GM19397 (cell line): ENCODE measurements at regions not wholly inside any gene's neighbourhood (a gene's known extent, or its start where the extent isn't known, plus 50 kb on each side); places are given as distances from the start of the nearest gene placed in this dataset.

ENCODE experiments used
- ATAC-seq: cut with Tn5 transposase; IDR thresholded peaks from one replicate; pipeline ENCODE4 v1.9.1; 2021; ENCODE audit warnings: mild to moderate bottlenecking, moderate library complexity; ENCODE audit not compliant: unreplicated experiment

DNA sequence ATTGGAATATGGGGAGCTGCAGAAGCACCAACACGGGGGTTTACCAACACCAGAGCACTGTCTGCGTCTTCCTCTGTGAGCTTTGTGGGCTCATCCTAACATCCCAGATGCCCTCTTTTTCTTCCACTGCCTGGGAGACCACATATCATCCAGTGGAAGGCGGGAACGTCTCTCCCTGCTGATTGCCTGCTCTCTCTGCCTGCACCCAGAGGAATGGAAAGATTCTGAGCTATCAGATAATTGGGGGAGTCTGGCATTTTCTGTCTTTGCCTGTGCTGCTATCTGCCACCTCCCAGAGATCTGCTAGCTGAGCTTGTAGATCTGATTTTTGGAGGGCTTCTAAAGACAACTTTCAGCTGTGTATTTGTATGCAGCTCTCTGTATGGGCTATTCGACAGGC, 166.2 kb upstream of the PLXNA2 start:
- ATAC-seq, result no peak

DNA sequence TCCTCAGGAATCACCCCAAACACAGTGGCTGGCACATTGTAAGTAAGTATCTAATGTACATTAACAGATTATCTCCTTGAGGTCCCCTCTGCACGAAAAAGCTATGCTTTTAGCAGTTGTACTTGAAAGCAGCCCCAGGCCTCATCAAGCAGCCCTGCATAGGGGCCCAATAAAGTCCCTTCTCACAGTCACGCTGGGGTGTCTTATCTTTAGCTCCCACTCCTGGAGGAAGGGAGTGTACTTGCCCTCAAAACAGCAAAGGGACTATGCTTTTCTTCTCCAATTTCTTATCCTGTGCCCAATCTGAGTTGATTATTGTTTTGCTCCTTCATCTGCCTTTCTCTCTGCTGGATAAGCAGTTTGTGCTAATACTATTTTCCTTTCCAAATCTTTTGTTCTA, 168.8 kb upstream of the PLXNA2 start:
- ATAC-seq, result no peak

DNA sequence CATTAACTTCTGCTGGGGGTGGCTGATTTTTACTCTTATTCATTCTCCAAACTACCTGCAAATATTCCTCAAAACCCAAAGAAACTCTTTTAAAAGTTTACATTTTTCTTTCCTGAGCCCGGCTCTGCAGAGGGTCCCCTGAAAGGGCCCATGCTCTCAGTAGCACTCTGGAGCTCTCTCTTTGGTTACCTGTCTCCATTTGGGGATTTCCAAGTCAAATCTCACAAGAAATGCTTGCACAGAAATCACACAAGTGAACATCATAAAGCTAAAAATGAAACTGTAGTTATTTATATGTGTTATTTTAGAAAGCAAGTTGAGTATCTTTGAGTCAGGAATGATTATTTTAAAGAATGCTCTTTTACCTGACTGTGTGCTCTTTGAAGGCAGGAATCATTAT, 174.5 kb upstream of the PLXNA2 start:
- no peak for ATAC-seq

DNA sequence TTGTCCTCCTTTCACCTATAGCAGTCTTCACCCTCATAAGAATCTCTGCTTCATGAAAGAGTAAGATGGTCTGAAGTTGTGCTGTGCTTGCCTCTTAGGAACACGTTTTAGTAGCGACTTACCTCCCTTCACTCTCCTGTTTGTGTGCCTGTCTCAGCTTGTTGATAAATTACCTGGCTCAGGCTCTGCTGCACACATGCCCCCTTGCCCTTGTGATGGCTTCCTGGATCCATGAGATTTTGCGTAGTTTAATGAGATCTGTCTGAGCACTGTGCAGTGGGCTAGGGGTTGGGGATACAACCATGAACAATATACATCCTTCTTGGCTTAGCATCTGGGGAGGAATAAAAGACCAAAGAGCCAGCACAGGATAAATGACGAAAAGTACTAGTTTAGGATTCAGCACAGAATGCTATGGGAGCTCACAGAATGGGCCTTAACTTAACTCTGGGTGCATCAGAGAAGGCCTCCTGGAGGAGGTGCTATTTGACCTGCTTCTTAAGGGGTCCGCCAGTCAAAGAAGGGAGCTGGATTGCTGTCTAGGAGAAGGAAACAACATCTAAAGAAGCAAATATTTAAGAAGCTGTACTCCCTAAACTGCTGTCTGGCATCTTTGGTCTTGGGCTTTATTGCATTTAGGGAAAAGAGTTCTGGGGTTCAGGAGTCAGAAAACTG, 175.7 kb upstream of the PLXNA2 start:
- no peak for ATAC-seq

DNA sequence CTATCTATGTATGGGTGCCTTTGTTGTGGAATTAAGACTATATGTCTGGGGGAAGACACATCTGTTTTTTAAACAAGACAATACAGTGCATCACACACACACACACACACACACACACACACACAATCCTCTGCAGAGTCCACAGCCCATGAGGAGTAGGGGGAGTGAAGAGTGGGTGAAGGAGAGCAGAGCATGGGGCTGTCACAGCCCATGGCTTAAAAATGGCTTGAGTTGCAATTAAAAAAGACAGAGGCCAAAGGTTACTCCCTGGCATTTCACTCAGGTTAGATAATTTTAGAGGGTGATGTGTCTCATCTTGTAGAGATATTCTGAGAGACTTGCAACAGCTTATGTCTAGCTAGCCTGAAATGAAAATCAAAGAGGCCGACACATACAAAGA, 176.5 kb upstream of the PLXNA2 start:
- ATAC-seq, result no peak

DNA sequence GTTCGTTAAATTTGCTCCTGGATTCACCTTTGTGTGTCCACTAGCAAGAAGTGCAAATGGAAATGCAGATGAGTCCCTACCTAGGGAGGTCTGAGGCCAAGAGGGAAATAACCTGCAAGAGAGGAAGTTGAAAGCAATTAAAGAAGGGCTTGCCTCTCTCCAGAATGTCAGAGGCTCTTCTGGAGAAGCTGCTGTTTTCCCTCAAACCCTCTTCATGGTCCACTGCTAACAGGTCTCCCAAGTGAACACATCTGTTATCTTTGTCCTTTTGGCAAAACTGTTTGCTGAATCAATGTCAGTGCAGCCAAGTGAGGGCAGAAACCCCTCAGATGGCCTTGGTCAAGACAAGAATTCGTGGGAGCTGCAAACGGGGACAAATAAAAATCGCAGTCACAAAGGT, 177.3 kb upstream of the PLXNA2 start:
- ATAC-seq, result no peak

DNA sequence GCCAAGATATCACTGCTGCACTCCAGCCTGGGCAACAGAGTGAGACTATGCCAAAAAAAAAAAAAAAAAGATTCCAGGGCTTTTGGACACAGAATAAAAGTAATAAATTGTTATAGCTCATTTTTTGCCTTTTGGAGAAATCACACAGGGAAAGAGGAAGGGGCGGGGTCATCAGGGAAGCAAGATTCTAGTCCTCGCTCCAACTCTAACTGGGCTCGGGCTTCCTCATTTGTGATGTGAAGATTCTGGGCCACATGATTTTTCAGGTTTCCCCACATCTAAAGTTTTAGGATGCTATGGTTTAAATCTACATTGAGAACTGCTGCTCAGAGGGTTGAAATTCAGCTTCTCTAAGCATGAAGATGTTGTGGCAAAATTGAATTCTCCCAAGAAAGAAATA, 179.3 kb upstream of the PLXNA2 start:
- no peak for ATAC-seq

DNA sequence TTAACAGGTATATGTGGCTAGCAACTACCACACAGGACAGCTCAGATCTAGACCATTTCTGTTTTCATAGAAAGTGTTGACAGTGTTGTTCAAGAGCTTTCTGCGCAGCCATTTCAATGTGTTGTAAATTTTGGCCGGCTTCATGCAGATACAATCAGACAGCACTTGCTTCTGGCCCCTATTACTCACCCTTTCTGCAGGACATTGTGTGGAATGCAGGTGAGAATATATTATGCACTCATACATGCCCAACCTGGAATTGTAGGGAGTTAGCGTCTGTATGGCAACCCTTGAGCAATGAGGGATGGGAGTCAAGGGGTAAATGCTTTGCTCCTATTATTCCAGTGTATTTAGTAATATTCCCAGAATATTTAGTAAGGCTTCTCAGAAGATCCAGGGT, 180.9 kb upstream of the PLXNA2 start:
- ATAC-seq, result no peak

DNA sequence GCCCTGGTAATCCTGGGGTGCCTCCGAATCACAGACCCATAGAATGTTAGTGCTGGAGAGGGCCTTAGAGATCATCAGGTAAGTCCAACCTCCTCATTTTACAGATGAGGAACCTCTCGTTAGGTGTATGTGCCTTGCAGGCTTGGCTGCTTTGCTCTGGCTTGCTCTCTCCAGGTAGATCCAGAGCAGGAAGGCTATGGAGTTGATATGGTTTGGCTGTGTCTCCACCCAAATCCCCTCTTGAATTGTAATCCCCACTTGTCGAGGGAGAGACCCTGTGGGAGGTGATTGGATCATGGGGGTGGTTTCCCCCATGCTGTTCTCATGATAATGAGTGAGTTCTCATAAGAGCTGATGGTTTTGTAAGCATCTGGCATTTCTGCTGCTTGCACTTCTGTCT, 186.0 kb upstream of the PLXNA2 start:
- ATAC-seq, result no peak

DNA sequence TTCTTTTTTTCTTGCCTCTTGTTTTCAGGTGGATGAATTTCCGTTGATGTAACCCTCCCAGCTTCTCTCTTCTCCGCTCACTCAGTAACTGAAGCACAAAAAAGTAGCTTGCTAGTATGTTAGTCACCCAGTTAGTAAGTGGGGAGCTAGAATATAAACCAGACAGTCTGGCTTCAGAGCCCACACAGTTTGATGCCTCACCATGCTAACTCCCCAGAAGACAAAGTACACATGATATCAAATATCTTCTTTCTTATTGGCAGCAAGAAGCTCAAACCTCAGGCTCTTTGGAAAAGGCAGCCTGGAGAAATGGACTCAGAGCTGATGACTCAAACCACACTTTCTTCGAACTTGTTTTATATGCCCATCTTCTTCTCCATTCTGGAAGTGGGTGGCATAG, 187.5 kb upstream of the PLXNA2 start:
- no peak for ATAC-seq

DNA sequence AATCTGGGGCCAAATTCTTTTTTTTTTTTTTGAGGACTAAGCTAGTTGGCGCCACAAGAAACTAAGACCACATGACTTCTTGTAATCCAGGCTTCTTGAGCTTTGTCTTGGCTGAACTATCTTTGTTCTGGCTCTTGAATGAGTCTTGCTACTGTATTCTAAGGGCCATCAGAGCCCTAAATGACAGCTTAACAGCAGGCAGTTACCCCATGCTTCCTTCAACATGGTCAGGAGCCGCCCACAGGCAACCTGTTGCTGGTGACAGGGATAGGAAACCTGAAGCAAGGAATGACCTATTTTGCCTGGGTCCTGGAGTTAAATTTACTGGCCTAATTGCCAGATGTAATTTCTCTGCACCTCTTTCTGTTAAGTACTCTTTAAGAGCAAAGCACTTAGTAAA, 188.2 kb upstream of the PLXNA2 start:
- no peak for ATAC-seq

DNA sequence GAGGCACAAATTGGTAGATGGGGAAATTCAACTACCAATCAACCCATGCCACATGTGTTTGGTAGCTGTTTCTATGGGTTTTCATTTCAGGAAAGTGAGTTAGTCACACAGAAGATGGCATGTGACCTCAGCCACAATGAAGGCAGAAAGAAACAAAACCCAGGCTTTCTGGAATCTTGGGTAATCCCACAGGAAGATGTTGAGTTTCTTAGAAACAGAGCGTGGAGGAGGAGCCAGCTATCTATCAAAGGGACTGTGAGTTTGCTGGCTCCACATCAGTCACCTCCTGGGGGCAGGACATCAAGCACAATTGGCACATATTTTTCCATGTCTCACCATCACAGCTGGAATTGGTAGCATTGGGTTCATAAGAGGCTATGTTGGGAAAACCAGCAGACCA, 188.9 kb upstream of the PLXNA2 start:
- no peak for ATAC-seq

DNA sequence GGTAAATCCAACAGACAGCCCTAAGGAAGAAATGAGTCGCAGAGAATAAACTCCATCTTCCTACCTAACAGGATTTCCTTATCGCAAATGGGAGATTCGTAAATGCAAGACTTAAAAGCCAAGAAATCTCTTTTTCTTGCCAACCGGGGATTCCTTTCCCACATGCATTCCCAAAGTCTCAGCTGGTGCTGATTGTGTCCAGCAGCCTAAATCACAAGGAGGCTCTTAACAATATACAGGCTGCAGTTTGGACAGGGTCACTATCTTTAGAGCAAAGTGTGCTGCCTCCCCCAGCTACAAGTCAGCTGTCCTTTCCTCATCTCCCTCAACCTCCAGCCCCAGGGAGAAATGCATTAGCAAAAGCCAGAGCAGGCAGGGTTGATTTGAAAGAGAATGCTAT, 189.8 kb upstream of the PLXNA2 start:
- no peak for ATAC-seq

DNA sequence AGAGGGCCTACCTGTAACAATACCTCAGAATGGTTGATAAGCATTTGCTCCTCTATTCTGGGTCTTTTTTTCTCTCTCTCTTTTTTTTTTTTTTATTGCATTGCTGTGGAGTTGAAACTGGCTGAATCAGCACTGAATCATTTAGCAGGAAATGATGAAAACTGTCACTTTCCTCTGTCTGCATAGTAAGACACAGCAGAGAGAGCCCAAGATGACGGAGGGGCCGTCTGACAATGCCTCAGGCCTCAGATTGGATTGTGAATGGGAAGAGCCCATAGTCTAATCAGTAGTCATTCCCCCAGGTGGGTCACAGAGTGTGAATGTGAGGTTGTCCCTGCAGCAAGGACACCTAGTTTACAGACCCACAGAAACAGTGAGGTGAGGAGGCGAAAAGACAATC, 193.2 kb upstream of the PLXNA2 start:
- no peak for ATAC-seq

DNA sequence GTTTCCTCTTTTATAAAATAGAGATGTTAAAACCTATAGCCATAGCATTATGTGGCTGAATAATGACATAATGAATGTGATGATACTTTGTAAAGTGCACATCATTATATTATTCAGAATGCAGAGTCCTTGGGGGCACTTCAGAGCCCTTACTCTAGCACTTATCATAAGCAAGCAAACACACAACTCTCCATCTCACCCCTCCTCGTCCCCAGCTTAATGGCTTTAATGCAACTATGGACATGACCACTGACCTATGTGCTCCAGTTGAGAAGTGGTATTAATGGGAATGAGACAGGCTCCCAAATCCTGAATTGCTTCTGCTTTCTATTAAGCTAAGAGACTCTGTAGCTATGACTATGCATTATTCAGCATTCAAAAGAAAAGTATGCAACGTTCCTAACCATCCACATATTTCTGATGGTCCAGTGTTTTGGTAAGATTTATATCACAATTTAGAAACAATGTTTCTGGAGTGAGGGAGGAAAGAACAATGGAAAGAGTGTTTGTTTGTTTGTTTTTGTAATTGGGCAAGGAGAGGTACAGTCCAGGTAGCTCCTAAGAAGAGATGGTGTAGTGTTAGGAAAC, 194.0 kb upstream of the PLXNA2 start:
- no peak for ATAC-seq

DNA sequence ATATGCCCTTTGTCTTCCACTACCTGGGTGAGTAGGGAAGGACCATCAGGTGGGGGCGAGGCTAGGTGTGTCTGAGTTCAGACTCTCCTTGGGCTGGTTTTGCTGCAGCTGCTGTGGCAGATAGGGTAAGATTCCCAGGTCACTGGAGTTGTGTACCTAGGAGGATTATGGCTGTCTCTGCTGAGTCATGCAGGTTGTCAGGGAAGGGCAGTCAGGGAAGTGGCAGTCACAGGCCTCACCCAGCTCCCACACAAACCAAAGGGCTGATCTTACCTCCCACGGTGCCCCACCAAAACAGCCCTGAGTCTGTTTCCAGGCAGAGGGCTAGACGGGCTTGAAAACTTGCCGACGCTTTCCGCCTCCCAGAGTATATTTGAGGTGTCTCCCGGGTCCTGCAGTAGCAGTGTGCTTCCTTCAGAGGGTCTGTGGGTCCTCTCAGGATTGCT, 201.6 kb upstream of the PLXNA2 start:
- no peak for ATAC-seq

DNA sequence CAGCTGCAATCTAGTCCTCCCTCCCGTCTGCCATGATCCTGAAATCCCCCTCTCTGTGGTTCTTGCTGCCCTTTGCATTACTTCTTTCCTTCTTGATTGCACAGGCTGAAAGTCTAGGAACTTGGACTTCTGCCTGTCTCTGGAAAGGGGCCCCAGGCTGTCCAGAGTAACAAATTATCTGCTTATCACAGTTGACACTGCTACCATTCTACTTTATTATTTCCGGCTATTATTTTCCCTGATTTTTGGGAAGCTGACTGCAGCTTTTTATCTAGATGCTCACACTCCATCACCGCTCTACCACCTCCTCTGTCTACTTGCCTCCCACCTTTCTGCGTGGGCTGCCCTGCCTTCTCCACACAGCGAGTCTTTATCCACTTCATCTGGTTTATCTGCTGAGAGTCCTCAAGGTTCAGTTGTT, 202.1 kb upstream of the PLXNA2 start:
- ATAC-seq, result no peak

DNA sequence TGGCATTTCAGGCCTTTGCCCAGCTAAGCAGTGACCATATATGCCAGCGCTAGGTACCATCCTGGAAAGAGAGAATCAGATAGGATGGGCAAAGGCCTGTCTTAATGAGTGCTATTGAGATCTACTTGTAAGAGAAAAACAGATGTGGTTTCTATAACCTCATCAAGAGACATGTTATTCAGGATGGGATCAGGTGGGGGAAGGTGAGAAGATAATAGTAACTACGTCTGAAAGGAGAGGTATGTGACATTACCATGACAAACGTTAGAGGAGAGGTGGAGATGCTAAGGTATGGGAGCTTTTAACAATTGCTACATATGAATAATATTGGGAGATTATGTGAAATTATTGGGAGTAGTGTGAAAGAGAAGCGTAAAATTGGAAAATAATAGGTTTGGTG, 204.2 kb upstream of the PLXNA2 start:
- no peak for ATAC-seq

DNA sequence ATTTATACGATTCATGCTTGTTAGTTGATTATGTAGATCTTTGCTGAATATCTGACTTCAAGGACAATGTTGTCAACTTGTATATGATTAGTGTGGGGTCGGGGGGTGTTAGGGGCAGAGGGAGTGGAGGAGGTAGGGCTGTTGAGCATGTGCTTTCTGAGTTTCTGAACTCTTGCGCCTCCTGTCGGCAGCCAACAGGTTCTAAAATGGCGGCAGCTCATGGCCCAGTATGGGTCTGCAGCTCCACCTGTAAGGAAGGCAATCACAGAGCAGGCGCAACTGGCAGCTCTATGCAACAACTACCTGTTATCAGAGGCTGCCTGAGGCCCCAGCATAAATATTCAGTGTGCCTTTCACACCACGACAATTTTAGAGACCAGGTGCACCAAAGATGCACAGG, 205.8 kb upstream of the PLXNA2 start:
- ATAC-seq, result no peak

DNA sequence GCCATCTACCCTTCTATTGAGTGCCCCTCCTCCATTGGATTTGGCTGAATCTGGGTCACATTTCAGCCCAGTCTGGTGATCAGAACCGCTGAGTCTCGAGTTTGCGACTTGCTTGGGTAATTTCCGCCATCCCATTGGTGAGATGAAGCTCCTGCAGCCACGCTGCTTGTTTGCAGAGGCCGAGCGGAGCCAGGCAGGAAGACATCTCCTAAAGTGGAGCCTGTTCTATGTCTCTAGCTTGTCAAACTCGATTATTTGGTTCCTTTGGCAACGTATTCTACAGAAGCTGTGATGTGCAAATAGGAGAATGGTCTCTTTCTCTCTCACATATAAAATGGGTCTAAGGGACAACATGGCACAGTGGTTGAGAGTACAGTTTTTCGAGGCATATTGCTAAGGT, 206.8 kb upstream of the PLXNA2 start:
- no peak for ATAC-seq

DNA sequence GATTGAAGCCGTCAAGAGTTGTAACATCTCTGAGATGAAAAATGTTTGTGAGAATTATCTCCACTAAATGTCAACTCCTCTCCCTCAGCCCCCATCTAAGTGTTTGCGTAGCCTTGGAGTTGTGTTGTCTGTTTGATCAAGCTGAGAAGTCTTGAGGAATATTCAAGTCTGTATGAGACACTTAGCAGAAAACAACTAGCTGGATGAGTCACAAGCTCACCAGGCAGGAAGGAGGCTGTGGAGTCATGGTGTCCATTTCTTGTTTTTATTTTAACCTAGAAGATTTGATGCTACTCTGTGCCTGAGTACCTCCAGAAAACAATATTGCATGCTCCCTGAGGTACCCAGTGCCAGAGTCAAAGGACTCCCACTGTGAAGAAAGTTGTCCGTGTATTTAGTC, 211.6 kb upstream of the PLXNA2 start:
- no peak for ATAC-seq

DNA sequence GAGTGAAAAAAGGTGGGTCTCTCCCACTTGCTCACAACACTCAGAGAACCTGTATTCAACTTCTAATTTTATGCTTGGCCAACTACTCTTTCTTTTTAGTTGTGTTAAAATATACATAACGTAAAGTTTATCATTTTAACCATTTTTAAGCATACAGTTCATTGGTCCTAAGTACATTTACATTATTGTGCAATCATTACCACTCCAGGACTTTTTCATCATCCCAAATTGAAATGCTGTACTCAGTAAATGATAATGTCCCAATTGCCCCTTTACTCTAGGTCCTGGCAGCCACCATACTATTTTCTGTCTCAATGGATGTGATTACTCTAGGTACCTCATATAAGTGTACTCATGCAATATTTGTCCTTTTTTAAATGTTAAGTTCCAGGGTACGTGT, 212.3 kb upstream of the PLXNA2 start:
- no peak for ATAC-seq

DNA sequence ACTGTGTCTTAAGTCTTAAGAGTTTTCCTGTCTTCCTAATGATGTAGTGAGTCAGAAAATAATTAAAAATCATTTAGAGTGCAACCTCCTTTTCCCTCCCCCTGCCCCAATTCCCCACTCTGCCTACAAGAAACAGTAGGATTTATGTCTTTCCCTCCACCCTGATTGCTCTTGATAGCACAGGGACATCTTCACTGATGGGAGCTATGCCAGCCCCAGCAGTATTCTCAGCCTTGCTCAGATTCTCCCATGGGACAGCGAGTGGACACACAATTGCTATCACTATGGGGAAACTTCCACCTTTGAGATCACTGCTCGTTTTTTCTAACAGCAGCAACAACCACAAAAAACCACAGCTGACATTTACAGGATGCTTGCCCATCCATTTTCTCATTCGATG, 216.6 kb upstream of the PLXNA2 start:
- no peak for ATAC-seq
